GM18505 (cell line): ENCODE measurements at regions not wholly inside any gene's neighbourhood (a gene's known extent, or its start where the extent isn't known, plus 50 kb on each side); places are given as distances from the start of the nearest gene placed in this dataset.

ENCODE experiments used
- ATAC-seq: cut with Tn5 transposase; IDR thresholded peaks from one replicate; pipeline ENCODE4 v1.9.1; 2021; ENCODE audit not compliant: unreplicated experiment
- POLR2A ChIP-seq: IDR thresholded peaks from 4 replicates; pipeline ENCODE4 v1.6.1; 2011; ENCODE audit warnings: borderline replicate concordance; ENCODE audit not compliant: insufficient read depth, insufficient read length; ENCODE audit errors: extremely low read depth

DNA sequence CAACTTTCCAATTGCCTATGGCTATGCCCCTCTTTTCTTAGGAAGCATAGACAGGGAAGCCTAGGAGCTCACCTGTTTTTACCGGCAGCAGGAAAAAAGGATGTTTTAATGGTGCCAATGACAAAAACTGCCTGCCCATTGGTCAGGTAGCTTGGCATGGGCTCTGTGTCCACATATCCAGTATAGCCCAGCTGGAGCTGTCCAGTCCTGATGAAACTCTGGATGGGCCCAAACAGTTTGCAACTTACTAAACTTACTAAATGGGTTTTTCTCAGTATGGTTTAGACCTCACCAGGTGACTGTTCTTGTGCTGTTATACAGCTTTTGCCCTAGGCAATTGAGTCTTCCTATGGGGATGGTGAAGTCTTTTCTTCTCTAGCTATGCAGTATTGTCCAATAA, 711.2 kb downstream of the AMY1C start:
- ATAC-seq: no peak

DNA sequence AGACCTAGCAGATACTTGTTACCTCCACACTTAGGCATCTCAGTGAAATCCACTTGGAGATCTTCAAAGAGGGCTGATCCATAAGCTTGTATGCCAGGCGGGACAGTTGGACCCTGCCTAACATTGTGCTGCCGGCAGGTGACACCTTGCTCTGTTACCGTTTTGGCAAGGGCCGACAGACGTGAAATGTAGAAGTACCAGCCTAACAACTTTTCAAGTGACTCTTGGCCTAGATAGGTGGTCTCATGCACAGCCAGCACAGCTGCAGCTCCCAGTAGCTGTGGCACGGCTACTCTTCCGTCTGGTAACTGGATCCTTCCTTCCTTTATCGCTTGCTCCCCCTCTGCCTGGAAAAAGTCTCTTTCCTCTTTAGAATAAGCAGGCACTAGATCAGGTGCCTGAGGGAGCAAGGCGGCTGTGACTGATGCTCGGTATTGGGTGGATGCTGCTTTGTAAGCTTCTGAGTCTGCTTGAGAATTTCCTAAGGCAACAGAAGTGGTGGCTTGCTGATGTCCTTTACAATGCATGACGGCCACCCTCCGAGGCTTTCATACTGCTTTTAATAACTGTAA, 713.5 kb downstream of the AMY1C start:
- no peak for ATAC-seq
- no peak for TF ChIP-seq POLR2A

More for the DNA sequence above, 711.2 kb downstream of the AMY1C start:
- no peak for TF ChIP-seq POLR2A

DNA sequence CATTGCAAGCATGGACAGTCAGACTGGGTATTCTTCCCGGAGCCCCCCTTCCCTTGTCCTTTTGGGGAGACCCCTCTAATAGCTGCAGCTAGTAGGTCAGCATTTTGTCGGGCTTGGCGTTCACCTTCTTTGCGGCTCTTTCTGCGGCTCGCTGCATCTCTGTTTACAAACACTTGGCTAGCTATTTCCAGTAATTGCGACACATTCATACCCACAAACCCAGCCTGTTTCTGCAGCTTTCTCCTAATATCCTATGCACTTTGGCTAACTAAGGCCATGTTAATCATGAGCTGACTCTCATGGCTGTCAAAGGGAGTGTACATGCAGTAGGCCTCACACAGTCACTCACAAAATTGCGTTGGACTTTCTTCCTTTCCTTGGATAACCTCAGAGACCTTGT, 716.4 kb downstream of the AMY1C start:
- ATAC-seq: no peak
- TF ChIP-seq POLR2A: no peak

DNA sequence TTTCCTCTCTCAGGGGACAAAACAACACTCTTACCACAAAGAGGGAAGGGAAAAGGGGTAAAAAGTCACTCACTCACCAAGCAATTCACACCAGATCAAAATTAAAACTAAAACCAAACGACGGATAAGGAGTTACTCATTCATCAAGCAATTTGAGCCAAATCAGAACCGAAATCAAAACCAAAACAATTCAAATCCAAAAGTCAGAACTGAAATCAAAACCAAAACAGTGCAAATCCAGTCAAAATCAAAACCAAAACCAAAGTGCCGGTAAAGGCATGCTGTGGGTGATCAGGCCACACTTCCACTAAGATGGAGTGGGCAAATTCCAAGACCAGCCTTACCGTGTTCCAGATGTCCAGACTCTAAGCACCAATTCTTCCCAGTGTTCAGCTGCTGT, 717.9 kb downstream of the AMY1C start:
- ATAC-seq: peak; percentile 51
- TF ChIP-seq POLR2A: no peak

DNA sequence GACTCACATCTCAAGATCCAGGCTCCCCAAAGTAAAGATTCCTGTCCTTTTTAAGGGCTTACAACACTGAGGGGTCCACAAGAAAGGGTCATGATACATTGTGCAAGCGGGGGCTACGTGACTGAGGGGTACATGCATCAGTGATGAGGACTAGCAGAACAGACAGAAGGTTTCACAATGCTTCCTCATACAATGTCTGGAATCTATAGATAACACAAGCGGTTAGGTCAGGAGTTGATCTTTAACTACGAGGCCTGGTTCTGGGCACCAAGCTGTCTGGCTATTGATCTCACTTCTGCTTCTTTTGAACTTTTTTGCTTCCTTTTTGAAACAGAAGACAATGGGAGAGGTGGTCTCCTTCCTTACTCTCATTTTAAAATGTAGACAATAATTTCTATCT, 718.6 kb downstream of the AMY1C start:
- no peak for TF ChIP-seq POLR2A
- peak; percentile 36 for ATAC-seq

DNA sequence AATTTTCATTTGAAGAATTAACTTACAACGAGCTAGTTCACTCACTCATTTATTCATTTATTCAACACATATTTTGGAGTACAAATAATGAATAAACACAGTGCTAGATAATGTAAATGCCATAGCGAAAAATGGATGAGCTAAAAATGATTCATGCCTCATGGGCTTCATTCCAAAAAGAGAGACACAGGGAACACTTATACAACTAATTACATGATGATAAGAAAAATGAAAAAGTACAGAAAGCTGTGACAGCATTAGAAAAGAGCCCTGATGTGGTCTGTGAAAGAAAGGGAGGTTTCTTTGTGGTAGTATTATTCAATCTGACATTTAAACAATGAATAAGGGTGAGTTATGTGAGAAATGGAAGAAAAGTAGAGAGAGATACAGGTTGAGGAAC, 726.4 kb downstream of the AMY1C start:
- no peak for TF ChIP-seq POLR2A
- ATAC-seq: no peak

DNA sequence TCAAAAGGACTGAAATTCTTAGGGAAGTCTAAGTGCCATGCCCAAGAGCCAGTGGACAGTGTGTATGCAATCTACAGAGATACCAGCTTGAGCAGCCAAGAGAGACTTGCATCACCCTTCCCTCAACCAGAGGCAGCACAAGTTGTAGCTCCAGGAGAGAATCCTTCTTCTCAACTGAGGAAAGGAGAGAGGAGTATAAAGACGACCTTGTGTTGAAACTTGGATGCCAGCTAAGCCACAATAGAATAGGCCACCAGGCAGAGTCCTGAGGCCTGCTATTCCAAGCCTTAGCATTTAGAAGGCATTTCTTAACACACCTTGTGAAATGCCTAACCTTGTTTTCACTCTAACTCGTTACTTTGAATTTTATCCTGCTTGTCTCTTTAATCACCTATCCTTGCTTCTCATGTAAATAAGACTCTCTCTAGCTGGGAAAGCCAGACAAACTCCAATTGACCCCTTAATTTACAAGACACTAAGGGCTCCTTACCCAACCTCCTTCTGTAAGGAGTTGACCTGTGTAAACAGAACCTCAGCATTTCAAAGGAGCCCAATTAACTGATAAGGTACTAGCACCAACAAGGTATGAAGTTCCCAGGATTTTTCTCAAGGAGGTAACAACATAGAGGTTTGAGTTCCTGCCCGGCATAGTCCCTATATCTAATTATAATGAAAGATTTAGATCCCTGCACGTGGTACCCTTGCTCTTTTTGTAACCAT, 738.8 kb downstream of the AMY1C start:
- ATAC-seq: no peak
- no peak for TF ChIP-seq POLR2A

DNA sequence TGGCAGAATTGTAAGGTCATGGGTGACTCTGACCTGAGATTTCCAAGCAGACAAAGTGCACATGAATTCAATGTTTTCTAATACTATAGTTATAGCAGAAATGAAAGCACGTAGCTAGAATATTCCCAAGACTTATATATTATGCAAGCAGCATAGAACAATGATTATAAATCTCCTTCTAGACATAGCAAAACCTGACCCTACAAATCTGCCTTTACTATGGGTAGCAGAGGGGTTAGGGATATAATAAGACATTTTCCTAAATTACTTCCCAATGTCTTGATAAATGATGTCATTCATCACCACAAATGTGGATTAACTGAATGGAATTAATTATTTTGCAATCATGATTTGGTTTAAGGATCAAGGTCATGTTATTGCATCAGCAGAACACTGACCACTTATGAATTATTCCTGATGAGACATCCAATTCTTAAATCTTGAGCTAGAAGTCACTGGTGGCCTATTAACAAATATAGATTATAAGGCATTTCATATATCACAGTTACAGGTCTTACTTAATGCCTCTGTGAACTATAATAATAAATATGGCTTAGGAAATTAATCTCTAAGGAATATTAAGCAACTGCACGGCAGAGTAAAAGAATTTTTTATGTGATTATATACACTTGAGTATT, 776.6 kb downstream of the AMY1C start:
- no peak for TF ChIP-seq POLR2A
- ATAC-seq: no peak

DNA sequence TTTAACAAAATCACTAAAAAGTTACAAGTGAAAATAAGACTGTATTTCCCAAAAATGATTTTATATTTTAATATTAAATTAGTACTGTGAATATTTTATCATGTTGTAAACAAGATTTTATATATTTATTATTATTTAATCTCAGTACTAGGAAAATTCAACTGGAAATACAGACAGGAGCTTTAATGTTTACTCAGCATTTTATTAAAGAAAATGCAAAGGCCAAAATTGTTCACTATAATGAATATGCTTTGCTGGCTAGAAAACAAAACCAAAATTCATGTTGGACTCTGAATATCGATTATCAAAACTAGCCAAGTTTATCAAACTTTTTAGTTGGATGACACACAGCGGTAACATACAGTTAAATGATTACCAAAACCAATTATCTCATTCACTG, 782.3 kb downstream of the AMY1C start:
- TF ChIP-seq POLR2A: no peak
- ATAC-seq: no peak

DNA sequence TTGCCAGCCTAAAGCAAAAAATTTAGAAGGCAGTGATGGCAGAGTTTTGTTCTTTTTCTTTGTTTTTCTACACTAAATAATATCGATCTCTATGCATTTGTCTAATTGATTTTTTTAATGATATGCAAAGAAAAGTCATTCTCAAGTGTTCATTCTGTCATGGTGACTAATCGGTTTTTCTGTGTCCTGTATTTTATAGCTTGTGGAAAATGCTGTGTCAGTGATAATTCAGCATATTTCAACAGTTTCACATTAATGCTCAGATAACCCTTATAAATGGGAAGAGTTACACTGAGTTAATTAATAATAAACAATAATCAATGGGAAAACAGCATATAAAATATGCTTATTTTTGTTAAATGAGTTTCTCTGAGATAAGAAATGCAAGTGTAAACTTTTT, 824.9 kb downstream of the AMY1C start:
- TF ChIP-seq POLR2A: no peak

DNA sequence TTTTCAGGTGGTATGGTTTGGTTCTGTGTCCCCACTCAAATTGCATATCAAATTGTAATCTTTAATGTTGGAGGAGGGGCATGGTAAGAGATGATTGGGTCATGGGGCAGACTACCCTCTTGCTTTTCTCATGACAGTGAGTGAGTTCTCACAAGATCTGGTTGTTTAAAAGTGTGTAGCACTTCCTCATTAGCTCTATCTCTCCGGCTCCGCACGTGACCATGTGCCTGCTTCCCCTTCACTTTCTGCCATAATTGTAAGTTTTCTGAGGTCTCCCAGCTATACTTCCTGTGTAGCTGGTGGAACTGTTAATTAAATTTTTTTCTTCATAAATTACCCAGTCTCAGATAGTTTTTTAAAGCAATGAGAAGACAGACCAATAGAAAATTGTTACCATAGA, 843.2 kb downstream of the AMY1C start:
- no peak for TF ChIP-seq POLR2A

More for the DNA sequence above, 824.9 kb downstream of the AMY1C start:
- no peak for ATAC-seq

DNA sequence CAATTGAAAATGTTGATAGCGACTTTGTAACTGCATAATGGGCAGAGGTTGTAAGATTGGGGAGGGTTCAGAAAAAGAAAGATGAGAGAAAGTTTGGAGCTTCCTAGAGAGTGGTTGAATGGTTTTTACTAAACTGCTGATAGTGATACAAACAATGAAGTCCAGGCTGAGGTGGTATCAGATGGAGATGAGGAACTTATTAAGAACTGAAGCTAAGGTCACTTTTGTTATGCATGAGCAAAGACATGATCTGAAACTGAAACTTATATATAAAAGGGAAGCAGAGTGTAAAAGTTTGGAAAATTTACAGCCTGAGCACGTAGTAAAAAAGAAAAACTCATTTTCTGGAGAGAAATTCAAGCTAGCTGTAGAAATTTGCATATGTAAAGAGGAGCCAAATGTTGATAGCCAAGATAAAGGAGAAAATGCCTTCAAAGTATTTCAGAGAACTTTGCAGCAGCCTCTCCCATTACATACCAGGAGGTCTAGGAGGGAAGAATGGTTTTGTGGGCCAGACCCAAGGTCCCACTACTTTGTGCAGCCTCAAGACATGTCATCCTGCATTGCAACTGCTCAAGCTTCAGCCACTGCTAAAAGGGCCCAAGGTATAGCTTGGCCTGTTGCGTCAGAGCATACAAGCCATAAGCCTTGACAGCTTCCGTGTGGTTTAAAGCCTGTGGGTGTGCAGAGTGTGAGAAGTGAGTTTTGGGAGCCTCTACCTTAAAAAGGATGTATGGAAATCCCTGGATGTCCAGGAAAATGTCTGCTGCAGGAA, 843.9 kb downstream of the AMY1C start:
- peak; percentile 49 for ATAC-seq
- TF ChIP-seq POLR2A: no peak

More for the DNA sequence above, 843.2 kb downstream of the AMY1C start:
- ATAC-seq: peak; percentile 71

DNA sequence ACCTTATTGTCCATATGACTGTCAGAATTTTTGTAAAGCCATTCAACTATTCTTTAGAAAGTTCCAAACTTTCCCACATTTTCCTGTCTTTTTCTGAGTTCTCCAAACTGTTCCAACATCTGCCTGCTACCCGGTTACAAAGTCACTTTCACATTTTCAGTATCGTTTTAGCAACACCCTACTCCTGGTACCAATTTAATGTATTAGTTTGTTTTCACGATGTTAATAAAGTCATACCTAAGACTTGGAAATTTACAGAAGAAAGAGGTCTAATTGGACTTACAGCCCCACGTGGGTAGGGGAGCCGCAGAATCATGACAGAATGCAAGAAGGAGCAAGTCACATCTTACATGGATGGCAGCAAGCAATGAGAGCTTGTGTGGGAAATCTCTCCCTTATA, 867.8 kb downstream of the AMY1C start:
- no peak for TF ChIP-seq POLR2A
- no peak for ATAC-seq
